Spinal cord (tissue), 9 donors: ENCODE measurements at regions not wholly inside any gene's neighbourhood (a gene's known extent, or its start where the extent isn't known, plus 50 kb on each side); places are given as distances from the start of the nearest gene placed in this dataset.

Experiments used
- DNase-seq, 6 donors: peaks; one replicate each; pipeline versions ENCODE4 v3.0.0 to v3.0.0-alpha.2; 2013 to 2015; ENCODE audit warnings: low spot score in 6 of 6, low read depth in 4 of 6
- H3K27ac ChIP-seq: one replicate; pipeline ENCODE4 v1.5.1; 2013; ENCODE audit warnings: low read depth, low read length, control low read depth
- H3K27me3 ChIP-seq: one replicate; pipeline ENCODE4 v1.6.1; 2013; ENCODE audit warnings: low read length; ENCODE audit not compliant: control insufficient read depth, insufficient read depth
- H3K36me3 ChIP-seq: one replicate; pipeline ENCODE4 v1.6.1; 2013; ENCODE audit warnings: low read length; ENCODE audit not compliant: control insufficient read depth, insufficient read depth
- H3K4me1 ChIP-seq: one replicate; pipeline ENCODE4 v1.6.1; 2013; ENCODE audit warnings: low read length; ENCODE audit not compliant: control insufficient read depth, insufficient read depth
- H3K4me3 ChIP-seq: one replicate; pipeline ENCODE4 v1.5.1; 2013; ENCODE audit warnings: low read depth, low read length, control low read depth
- H3K9me3 ChIP-seq: one replicate; pipeline ENCODE4 v1.6.1; 2013; ENCODE audit warnings: low read length; ENCODE audit not compliant: control insufficient read depth, insufficient read depth
- WGBS: methylation state at CpG from one replicate; pipeline ENCODE4 v1.1.5; 2013; ENCODE audit warnings: missing lambda C conversion rate; ENCODE audit not compliant: insufficient coverage; 5-methylcytosine and 5-hydroxymethylcytosine counted together
- donor health status: healthy.

DNA sequence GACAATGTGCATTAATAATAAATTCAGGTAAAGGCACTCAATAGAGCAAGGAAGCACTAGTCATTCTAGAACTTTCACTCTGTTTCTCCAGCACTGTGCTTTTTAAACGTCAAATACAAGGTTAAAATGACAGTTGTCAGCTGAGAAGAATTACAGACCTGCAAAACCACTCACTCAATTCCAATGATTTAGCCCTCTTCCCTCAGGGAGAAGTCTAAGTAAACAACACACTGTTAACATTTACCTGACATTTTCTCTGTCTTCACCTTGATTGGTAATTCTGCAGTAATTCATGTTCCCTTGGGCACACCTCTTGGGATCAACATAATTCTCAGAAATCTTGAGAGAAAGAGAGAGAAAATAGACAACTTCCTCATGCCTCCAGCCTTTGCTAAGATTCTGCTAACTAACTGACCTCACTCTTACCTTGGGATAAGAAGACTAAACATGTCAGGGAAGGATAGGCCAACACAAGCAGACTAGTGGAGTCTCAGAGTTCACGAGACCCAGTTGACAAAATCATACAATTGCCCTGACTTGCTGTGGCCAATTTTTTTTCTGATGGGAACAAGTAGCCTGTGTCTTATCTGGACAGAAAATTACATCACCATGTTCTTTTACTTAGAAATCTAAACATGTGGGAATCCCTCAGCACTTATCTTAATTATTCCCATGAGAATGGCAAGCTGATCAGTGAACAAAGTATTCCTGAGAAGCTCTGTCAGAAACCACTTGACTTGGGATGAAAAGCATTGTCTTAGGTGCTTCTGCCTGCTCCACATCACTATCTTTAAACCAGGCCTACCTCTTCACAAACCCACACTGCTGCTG is 516.8 kb upstream of the FAT3 start:
- DNase-seq, result no peak
- H3K36me3 ChIP-seq, result no peaks in the 10 kb centered on the region
- no peak overlapping the region for H3K4me3 ChIP-seq
- H3K4me1 ChIP-seq, result no peaks in the 10 kb centered on the region
- no peak overlapping the region for H3K27ac ChIP-seq
- H3K27me3 ChIP-seq, result no peaks in the 10 kb centered on the region
- H3K9me3 ChIP-seq, result no peaks in the 10 kb centered on the region
- WGBS, result 94% methylated on average over 2 of the region's 2 CpGs

GRCh38 chr11:91703042-91703441 is 521.6 kb upstream of the FAT3 start:
- Histone ChIP-seq H3K9me3 (no peaks in the 10 kb centered on the region), H3K27ac (no peak overlapping the region), H3K4me3 (no peak overlapping the region), H3K27me3 (no peaks in the 10 kb centered on the region), H3K36me3 (no peaks in the 10 kb centered on the region), H3K4me1 (no peaks in the 10 kb centered on the region)
- DNase-seq, result no peak
- WGBS, result 85% methylated on average over 1 of the region's 1 CpG

- H3K27ac ChIP-seq, result no peak overlapping the region
- H3K36me3 ChIP-seq, result no peaks in the 10 kb centered on the region
- H3K4me3 ChIP-seq, result no peak overlapping the region
- H3K27me3 ChIP-seq, result no peaks in the 10 kb centered on the region
- H3K4me1 ChIP-seq, result no peaks in the 10 kb centered on the region
- WGBS, result 60% methylated on average over 1 of the region's 2 CpGs
- H3K9me3 ChIP-seq, result no peaks in the 10 kb centered on the region
- no peak for DNase-seq
Observed at GRCh38 chr11:91700854-91701253, 523.8 kb upstream of the FAT3 start.

- Histone ChIP-seq H3K27me3 (no peaks in the 10 kb centered on the region), H3K36me3 (no peaks in the 10 kb centered on the region), H3K27ac (no peak overlapping the region), H3K9me3 (no peaks in the 10 kb centered on the region), H3K4me1 (no peaks in the 10 kb centered on the region), H3K4me3 (no peak overlapping the region)
- 72% methylated on average over 2 of the region's 2 CpGs for WGBS
- no peak for DNase-seq
Observed at GRCh38 chr11:91698845-91699244, 525.8 kb upstream of the FAT3 start.

DNA sequence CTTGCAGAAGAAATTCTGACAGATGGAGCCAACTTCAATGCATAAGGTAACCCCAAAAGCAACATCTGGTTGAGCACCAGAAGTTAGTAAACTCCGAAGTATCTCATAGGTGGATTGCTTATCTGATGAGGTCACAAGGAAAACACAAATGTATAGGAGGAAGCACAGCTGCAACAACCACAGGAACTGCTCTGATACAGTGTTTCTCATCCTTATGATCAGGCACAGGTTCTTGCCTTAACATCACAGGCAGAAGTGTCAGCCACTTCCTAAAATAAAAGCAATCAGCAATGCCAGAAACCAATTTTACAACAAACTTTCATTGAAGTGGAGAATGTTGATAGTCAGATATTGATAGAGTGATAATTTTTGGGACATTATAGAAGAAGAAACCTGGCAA is 530.3 kb upstream of the FAT3 start:
- H3K27me3 ChIP-seq, result no peaks in the 10 kb centered on the region
- no peaks in the 10 kb centered on the region for H3K9me3 ChIP-seq
- H3K36me3 ChIP-seq, result no peaks in the 10 kb centered on the region
- WGBS, result no CpG with 5 or more reads among the region's 1 CpG
- no peak overlapping the region for H3K4me3 ChIP-seq
- no peak overlapping the region for H3K27ac ChIP-seq
- no peaks in the 10 kb centered on the region for H3K4me1 ChIP-seq
- DNase-seq, result no peak

DNA sequence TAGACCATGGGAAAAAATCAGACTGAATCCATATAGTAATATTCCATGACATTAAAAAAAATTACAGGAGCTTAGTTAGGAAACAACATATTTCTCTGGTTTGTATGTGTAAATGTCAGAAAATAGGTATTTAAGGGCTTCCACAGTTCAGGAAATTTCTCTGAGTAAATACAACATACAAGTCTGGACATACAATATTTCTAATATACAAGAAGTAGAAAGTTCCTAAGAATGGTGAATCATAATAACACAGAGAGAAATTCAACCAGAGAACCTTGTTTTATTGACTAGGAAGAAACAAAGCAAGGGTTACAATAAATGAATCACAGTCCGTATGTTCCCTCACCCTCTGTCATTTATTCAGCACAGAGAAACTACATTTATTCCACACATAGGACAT is 532.7 kb upstream of the FAT3 start:
- Histone ChIP-seq H3K4me3 (no peak overlapping the region), H3K27me3 (no peaks in the 10 kb centered on the region)
- WGBS, result no CpG with 5 or more reads among the region's 1 CpG

DNA sequence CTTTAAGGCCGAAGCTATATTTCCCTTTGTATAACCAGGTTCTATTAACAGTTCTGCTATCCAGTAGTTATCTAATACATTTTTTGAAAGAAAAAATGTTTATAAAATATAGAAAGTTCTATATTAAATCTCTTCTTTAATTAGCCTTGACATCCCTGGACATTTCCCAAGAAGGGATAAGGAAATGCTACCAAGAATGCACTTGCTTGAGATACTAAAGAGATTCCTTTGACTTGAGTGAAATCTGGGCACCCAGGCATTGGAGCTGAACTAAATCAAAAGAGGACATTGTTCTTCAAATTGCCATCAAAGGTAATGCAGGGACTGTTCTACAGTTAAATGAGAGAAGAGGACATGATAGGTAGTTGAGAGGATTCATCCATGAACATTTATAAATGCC is 535.9 kb upstream of the FAT3 start:
- no peaks in the 10 kb centered on the region for H3K9me3 ChIP-seq
- no peak overlapping the region for H3K4me3 ChIP-seq
- WGBS, result no CpG with 5 or more reads among the region's 1 CpG
- H3K27ac ChIP-seq, result no peak overlapping the region
- H3K4me1 ChIP-seq, result no peaks in the 10 kb centered on the region
- DNase-seq, result no peak
- H3K27me3 ChIP-seq, result no peaks in the 10 kb centered on the region
- H3K36me3 ChIP-seq, result no peaks in the 10 kb centered on the region

More for the DNA sequence above, 532.7 kb upstream of the FAT3 start:
- Histone ChIP-seq H3K27ac (no peak overlapping the region), H3K36me3 (no peaks in the 10 kb centered on the region), H3K4me1 (no peaks in the 10 kb centered on the region), H3K9me3 (no peaks in the 10 kb centered on the region)
- no peak for DNase-seq

- Histone ChIP-seq H3K9me3 (no peaks in the 10 kb centered on the region), H3K4me1 (no peaks in the 10 kb centered on the region), H3K4me3 (no peak overlapping the region), H3K27ac (no peak overlapping the region), H3K36me3 (no peaks in the 10 kb centered on the region), H3K27me3 (no peaks in the 10 kb centered on the region)
- no CpG with 5 or more reads among the region's 1 CpG for WGBS
- no peak for DNase-seq
Observed at GRCh38 chr11:91686700-91687099, 537.9 kb upstream of the FAT3 start.

- WGBS, result no CpG with 5 or more reads among the region's 3 CpGs
- Histone ChIP-seq H3K27ac (no peak overlapping the region), H3K9me3 (no peaks in the 10 kb centered on the region), H3K36me3 (no peaks in the 10 kb centered on the region), H3K4me3 (no peak overlapping the region), H3K4me1 (no peaks in the 10 kb centered on the region), H3K27me3 (no peaks in the 10 kb centered on the region)
- DNase-seq, result no peak
Observed at GRCh38 chr11:91686281-91686680, 538.3 kb upstream of the FAT3 start.

DNA sequence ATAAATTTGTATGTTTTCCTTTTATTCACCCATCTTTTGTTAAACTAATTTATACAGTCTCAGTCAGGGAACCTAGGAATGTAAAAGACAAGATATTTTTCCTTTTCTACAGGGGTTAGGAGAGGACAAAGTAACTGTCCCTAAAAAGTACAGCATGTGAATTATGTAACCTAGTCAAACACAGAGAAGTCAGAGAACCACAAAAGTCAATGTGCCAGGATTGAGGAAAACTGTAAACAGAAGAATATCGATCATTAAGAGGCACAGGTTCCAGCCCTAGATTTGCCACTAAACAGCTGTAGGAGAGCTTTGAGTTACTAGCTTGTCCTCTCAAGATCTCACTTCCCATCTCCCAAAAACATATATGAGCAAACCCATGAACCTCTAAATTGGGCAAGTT is 550.9 kb upstream of the FAT3 start:
- Histone ChIP-seq H3K9me3 (no peaks in the 10 kb centered on the region), H3K4me3 (no peak overlapping the region), H3K36me3 (no peaks in the 10 kb centered on the region), H3K4me1 (no peaks in the 10 kb centered on the region), H3K27me3 (no peaks in the 10 kb centered on the region), H3K27ac (no peak overlapping the region)
- no peak for DNase-seq
- no CpG with 5 or more reads among the region's 1 CpG for WGBS
